A549 (cell line): ENCODE measurements at regions not wholly inside any gene's neighbourhood (a gene's known extent, or its start where the extent isn't known, plus 50 kb on each side); places are given as distances from the start of the nearest gene placed in this dataset.

Experiments used
- ATAC-seq, 2 experiments: fragments of 200-7000 bp in 1 of 2; fragments of >200 bp in 1 of 2; cut with Nextera tagmentation in 1 of 2; cut with Tn5 transposase in 1 of 2; 3 replicates each; pipeline versions ENCODE4 v1.8.0 to v1.9.1; 2018 to 2020; ENCODE audit warnings: mild to moderate bottlenecking in 1 of 2, moderate library complexity in 1 of 2
- CTCF ChIA-PET: fragments of 300-600 bp; sonication (Branson Sonifier 250); formaldehyde crosslinking; extraction: SDS; loops from one replicate; lab custom pipeline; 2021; ENCODE audit warnings: antibody characterized with exemption, inconsistent platforms; lab: Yijun Ruan, JAX
- POLR2A ChIA-PET: fragments of 350-600 bp; formaldehyde crosslinking; extraction: SDS; loops from one replicate; lab custom pipeline; 2021; ENCODE audit warnings: antibody characterized with exemption, inconsistent platforms; lab: Yijun Ruan, JAX
- DNase-seq, 2 experiments: peaks; one replicate each; pipeline versions ENCODE4 v3.0.0 to v3.0.0-alpha.2; 2011 to 2016; ENCODE audit warnings: low read depth in 1 of 2, low spot score in 1 of 2
- FAIRE-seq: peaks from 2 replicates; lab custom pipeline; 2011; peaks lifted over from hg19 to GRCh38; lab: Jason Lieb, UNC
- H3K27ac ChIP-seq, 2 experiments: fragments of >200 bp; sonication (Bioruptor Twin); formaldehyde crosslinking; 3 replicates each; pipeline ENCODE4 v1.5.1; 2016 to 2017
- H3K4me1 ChIP-seq: fragments of >200 bp; sonication (Bioruptor Twin); formaldehyde crosslinking; 3 replicates; pipeline ENCODE4 v1.6.1; 2016
- H3K4me2 ChIP-seq: fragments of >200 bp; sonication (Bioruptor Twin); formaldehyde crosslinking; 3 replicates; pipeline ENCODE4 v1.6.1; 2016
- H3K4me3 ChIP-seq: fragments of >200 bp; sonication (Bioruptor Twin); formaldehyde crosslinking; 3 replicates; pipeline ENCODE4 v1.5.1; 2016
- H3K9me3 ChIP-seq: fragments of >200 bp; sonication (Bioruptor Twin); formaldehyde crosslinking; 3 replicates; pipeline ENCODE4 v1.6.1; 2016
- BCL3 ChIP-seq: fragments of >200 bp; sonication (Bioruptor Twin); formaldehyde crosslinking; IDR thresholded peaks from 3 replicates; pipeline ENCODE4 v1.6.1; 2016
- CBX2 ChIP-seq: fragments of 200-600 bp; sonication (generic); IDR thresholded peaks from 2 replicates; pipeline ENCODE4 v1.6.1; 2016; ENCODE audit warnings: low read depth, mild to moderate bottlenecking, borderline replicate concordance
- CEBPB ChIP-seq, 2 experiments: fragments of >200 bp in 1 of 2; sonication (Bioruptor Twin) in 1 of 2; formaldehyde crosslinking in 1 of 2; IDR thresholded peaks; 2 replicates each; pipeline ENCODE4 v1.6.1; 2012 to 2016
- CHD2 ChIP-seq: fragments of 150-350 bp; IDR thresholded peaks from 2 replicates; pipeline ENCODE4 v1.6.1; 2014; ENCODE audit warnings: low read length; ENCODE audit not compliant: partially characterized antibody
- CTCF ChIP-seq: fragments of >200 bp; sonication (Bioruptor Twin); formaldehyde crosslinking; IDR thresholded peaks from 3 replicates; pipeline ENCODE4 v1.5.1; 2016
- EHMT2 ChIP-seq: fragments of 200-600 bp; sonication (generic); IDR thresholded peaks from 2 replicates; pipeline ENCODE4 v1.6.1; 2016; ENCODE audit warnings: antibody characterized with exemption, low read depth, mild to moderate bottlenecking, moderate library complexity
- ELK1 ChIP-seq: fragments of 150-350 bp; IDR thresholded peaks from 2 replicates; pipeline ENCODE4 v1.6.1; 2014; ENCODE audit warnings: low read depth, mild to moderate bottlenecking, low read length
- FOSB ChIP-seq: fragments of 250-450 bp; sonication (Bioruptor Pico); IDR thresholded peaks from 2 replicates; pipeline ENCODE4 v1.5.0; 2020; ENCODE audit warnings: mild to moderate bottlenecking, moderate library complexity
- FOXS1 ChIP-seq: fragments of 250-450 bp; sonication (Bioruptor Pico); IDR thresholded peaks from 2 replicates; pipeline ENCODE4 v1.5.0; 2020; ENCODE audit warnings: mild to moderate bottlenecking, moderate library complexity
- GATA3 ChIP-seq: IDR thresholded peaks from 2 replicates; pipeline ENCODE4 v1.6.1; 2012; ENCODE audit warnings: borderline replicate concordance
- HEYL ChIP-seq: fragments of 250-450 bp; sonication (Bioruptor Pico); IDR thresholded peaks from 2 replicates; pipeline ENCODE4 v1.8.0; 2021; ENCODE audit warnings: mild to moderate bottlenecking, moderate library complexity
- HMGXB4 ChIP-seq: fragments of 250-450 bp; sonication (Bioruptor Pico); IDR thresholded peaks from 2 replicates; pipeline ENCODE4 v1.5.0; 2021; ENCODE audit warnings: mild to moderate bottlenecking, moderate library complexity, borderline replicate concordance
- JUNB ChIP-seq: fragments of >200 bp; sonication (Bioruptor Twin); formaldehyde crosslinking; IDR thresholded peaks from 2 replicates; pipeline ENCODE4 v1.6.1; 2016
- MAFK ChIP-seq: fragments of 450-650 bp; IDR thresholded peaks from 2 replicates; pipeline ENCODE4 v1.6.1; 2014; ENCODE audit not compliant: partially characterized antibody
- MAX ChIP-seq: IDR thresholded peaks from 2 replicates; pipeline ENCODE4 v1.6.1; 2012
- POLR2A ChIP-seq: IDR thresholded peaks from 2 replicates; pipeline ENCODE4 v1.6.1; 2012; ENCODE audit warnings: mild to moderate bottlenecking, low read length
- RCOR1 ChIP-seq: fragments of 150-350 bp; IDR thresholded peaks from 2 replicates; pipeline ENCODE4 v1.6.1; 2014; ENCODE audit warnings: antibody characterized with exemption, low read length, low read depth
- REST ChIP-seq: fragments of 200-600 bp; sonication (generic); IDR thresholded peaks from 2 replicates; pipeline ENCODE4 v1.6.1; 2016; ENCODE audit warnings: antibody characterized with exemption, mild to moderate bottlenecking, moderate library complexity
- SREBF2 ChIP-seq: fragments of 450-650 bp; IDR thresholded peaks from 2 replicates; pipeline ENCODE4 v1.6.1; 2014; ENCODE audit warnings: mild to moderate bottlenecking, moderate library complexity
- WGBS: methylation state at CpG from one replicate; pipeline ENCODE4 v1.1.6; 2017; ENCODE audit errors: missing lambda C conversion rate; 5-methylcytosine and 5-hydroxymethylcytosine counted together

- no peak overlapping the region for H3K4me3 ChIP-seq
- FAIRE-seq (no peak), DNase-seq (no peak)
- CTCF ChIA-PET: interaction anchor here (0.7 kb wide), 1 partner anchor 491 kb away, joined by 3 read pairs; no protein-coding TSS in a partner anchor
- no peak for TF ChIP-seq CTCF
- no peak for TF ChIP-seq FOSB (CRISPR knock-in tag)
- no peak for TF ChIP-seq CBX2
- no peak for TF ChIP-seq MAX
- no peak for TF ChIP-seq CHD2
- no peak for TF ChIP-seq CEBPB (IDR thresholded peaks at IDR 0.05)
- TF ChIP-seq FOXS1: no peak
- no peak for TF ChIP-seq SREBF2
- TF ChIP-seq POLR2A: no peak
- no peak for TF ChIP-seq REST
- TF ChIP-seq BCL3: no peak
- no peak for TF ChIP-seq MAFK
- no peak for TF ChIP-seq EHMT2
- TF ChIP-seq JUNB: no peak
- TF ChIP-seq GATA3: no peak
- no peak for TF ChIP-seq HMGXB4 (CRISPR knock-in tag)
- TF ChIP-seq RCOR1: no peak
- no peak for TF ChIP-seq HEYL (CRISPR knock-in tag)
- TF ChIP-seq ELK1: no peak
- TF ChIP-seq, all 56 proteins: peak for 0
- H3K4me1 ChIP-seq: peaks cover 11% of the 10 kb centered on the region; the same call in 2 of the 3 replicates
- POLR2A ChIA-PET: no interaction called here
- peak overlapping the region; percentile 44 for H3K4me2 ChIP-seq
- no peaks in the 10 kb centered on the region for H3K9me3 ChIP-seq
- 5% methylated on average over 5 of the region's 5 CpGs for WGBS
- no peak for ATAC-seq
- no peak overlapping the region for H3K27ac ChIP-seq
These were observed 924.0 kb downstream of the EFNB2 start for GRCh38 chr13:105611424-105611823.
